ENCODE measurements at regions not wholly inside any gene's neighbourhood (a gene's known extent, or its start where the extent isn't known, plus 50 kb on each side); places are given as distances from the start of the nearest gene placed in this dataset.

- TF ChIP-seq, protein P1, sequence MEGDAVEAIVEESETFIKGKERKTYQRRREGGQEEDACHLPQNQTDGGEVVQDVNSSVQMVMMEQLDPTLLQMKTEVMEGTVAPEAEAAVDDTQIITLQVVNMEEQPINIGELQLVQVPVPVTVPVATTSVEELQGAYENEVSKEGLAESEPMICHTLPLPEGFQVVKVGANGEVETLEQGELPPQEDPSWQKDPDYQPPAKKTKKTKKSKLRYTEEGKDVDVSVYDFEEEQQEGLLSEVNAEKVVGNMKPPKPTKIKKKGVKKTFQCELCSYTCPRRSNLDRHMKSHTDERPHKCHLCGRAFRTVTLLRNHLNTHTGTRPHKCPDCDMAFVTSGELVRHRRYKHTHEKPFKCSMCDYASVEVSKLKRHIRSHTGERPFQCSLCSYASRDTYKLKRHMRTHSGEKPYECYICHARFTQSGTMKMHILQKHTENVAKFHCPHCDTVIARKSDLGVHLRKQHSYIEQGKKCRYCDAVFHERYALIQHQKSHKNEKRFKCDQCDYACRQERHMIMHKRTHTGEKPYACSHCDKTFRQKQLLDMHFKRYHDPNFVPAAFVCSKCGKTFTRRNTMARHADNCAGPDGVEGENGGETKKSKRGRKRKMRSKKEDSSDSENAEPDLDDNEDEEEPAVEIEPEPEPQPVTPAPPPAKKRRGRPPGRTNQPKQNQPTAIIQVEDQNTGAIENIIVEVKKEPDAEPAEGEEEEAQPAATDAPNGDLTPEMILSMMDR (IDR thresholded peaks at IDR 0.05 in 4 of 5, conservative IDR thresholded peaks at IDR 0.05 in 1 of 5) = no peak
- no peak for TF ChIP-seq POLR2A (IDR thresholded peaks at IDR 0.05)
These were observed 662.8 kb upstream of the CCDC54 start for GRCh38 chr3:106714400-106714799.
